Peyer's patch (tissue), 4 donors: ENCODE measurements at regions not wholly inside any gene's neighbourhood (a gene's known extent, or its start where the extent isn't known, plus 50 kb on each side); places are given as distances from the start of the nearest gene placed in this dataset.
"Not testable (repeated sequence)": the region's sequence is repeated elsewhere in the genome, so short reads cannot be mapped to it uniquely, and the experiment has no call there.

Source experiments
- DNase-seq, 3 donors: peaks; one replicate each; pipeline ENCODE4 v3.0.0-alpha.2; 2017 to 2019
- H3K27ac ChIP-seq, 4 donors: fragments of 200-600 bp; sonication (generic); one replicate each; pipeline ENCODE4 v1.5.1; 2016 to 2019
- H3K27me3 ChIP-seq, 2 donors: fragments of 200-600 bp; sonication (generic); one replicate each; pipeline ENCODE4 v1.5.1; 2019
- H3K36me3 ChIP-seq, 3 donors: fragments of 200-600 bp; sonication (generic); one replicate each; pipeline ENCODE4 v1.5.1; 2016 to 2019
- H3K4me1 ChIP-seq, 4 donors: fragments of 200-600 bp; sonication (generic); one replicate each; pipeline ENCODE4 v1.5.1; 2016 to 2019
- H3K4me3 ChIP-seq, 4 donors: fragments of 200-600 bp; sonication (generic); 1 replicate in 3 of 4; 2 replicates in 1 of 4; pipeline ENCODE4 v1.5.1; 2016 to 2019; ENCODE audit warnings: mild to moderate bottlenecking in 1 of 4
- H3K9me3 ChIP-seq, 4 donors: fragments of 200-600 bp; sonication (generic); one replicate each; pipeline ENCODE4 v1.5.1; 2016 to 2019; ENCODE audit warnings: mild to moderate bottlenecking in 1 of 4
- POLR2A ChIP-seq, 2 donors: fragments of 450-650 bp; IDR thresholded peaks; one replicate each; pipeline ENCODE4 v1.5.1; 2017; ENCODE audit warnings: antibody characterized with exemption in 2 of 2, mild to moderate bottlenecking in 2 of 2, moderate library complexity in 2 of 2
- TF ChIP-seq, protein P1 (sequence below), 6 experiments: fragments of 450-650 bp in 4 of 6; fragments of 200-600 bp in 2 of 6; sonication (generic) in 1 of 6; IDR thresholded peaks; one replicate each; pipeline ENCODE4 v1.5.1; 2017 to 2019; ENCODE audit warnings: antibody characterized with exemption in 6 of 6, mild to moderate bottlenecking in 3 of 6, moderate library complexity in 1 of 6

DNA sequence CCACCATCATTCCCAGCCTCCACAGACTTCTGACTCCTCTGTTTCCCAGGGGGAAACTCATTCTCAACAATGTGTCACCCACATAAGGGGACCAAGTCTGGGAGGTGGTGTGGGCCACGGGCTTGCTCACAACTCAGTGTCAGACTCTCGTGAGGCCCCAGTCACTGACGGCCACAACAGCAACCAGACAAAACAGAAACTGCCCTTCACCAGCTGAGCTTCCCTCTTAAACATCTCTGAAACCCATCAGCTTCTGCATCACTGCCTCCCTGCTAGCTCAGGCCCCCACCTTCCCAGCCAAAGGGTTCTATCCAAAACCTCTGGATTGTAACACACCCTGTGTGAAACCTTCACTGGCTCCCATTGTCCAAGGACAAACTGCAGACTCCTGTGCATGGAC, 273.4 kb downstream of the CDK5RAP2 start:
- H3K9me3 ChIP-seq = no peaks in the 10 kb centered on the region
- H3K4me3 ChIP-seq = no peak overlapping the region
- H3K36me3 ChIP-seq = no peaks in the 10 kb centered on the region
- no peaks in the 10 kb centered on the region for H3K4me1 ChIP-seq
- H3K27ac ChIP-seq = no peak overlapping the region
- TF ChIP-seq POLR2A (IDR thresholded peaks at IDR 0.05) = no peak
- TF ChIP-seq, protein P1, sequence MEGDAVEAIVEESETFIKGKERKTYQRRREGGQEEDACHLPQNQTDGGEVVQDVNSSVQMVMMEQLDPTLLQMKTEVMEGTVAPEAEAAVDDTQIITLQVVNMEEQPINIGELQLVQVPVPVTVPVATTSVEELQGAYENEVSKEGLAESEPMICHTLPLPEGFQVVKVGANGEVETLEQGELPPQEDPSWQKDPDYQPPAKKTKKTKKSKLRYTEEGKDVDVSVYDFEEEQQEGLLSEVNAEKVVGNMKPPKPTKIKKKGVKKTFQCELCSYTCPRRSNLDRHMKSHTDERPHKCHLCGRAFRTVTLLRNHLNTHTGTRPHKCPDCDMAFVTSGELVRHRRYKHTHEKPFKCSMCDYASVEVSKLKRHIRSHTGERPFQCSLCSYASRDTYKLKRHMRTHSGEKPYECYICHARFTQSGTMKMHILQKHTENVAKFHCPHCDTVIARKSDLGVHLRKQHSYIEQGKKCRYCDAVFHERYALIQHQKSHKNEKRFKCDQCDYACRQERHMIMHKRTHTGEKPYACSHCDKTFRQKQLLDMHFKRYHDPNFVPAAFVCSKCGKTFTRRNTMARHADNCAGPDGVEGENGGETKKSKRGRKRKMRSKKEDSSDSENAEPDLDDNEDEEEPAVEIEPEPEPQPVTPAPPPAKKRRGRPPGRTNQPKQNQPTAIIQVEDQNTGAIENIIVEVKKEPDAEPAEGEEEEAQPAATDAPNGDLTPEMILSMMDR (IDR thresholded peaks at IDR 0.05) = no peak
- H3K27me3 ChIP-seq = no peaks in the 10 kb centered on the region
- DNase-seq = no peak

DNA sequence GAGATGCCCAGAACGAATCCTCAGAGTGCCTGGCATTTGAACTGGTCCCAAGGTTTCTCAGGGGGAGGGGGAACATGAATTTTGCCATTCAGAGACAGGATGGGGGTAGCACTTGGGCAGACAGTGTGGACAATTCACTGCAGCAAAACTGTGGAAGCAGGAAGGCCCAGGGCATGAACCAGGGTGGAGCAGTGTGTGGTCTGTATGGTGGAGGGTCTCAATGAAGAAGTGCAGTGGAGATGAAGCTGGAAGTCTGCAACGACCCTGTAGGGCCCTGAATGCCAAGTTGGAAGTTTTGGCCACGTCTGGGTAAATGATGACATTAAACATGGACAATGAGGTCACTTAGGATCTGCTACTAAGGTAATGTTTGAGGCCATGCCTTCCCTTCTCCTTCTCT, 273.9 kb downstream of the CDK5RAP2 start:
- no peaks in the 10 kb centered on the region for H3K36me3 ChIP-seq
- no peak for DNase-seq
- TF ChIP-seq, protein P1 (IDR thresholded peaks at IDR 0.05) = no peak
- TF ChIP-seq POLR2A (IDR thresholded peaks at IDR 0.05) = no peak

DNA sequence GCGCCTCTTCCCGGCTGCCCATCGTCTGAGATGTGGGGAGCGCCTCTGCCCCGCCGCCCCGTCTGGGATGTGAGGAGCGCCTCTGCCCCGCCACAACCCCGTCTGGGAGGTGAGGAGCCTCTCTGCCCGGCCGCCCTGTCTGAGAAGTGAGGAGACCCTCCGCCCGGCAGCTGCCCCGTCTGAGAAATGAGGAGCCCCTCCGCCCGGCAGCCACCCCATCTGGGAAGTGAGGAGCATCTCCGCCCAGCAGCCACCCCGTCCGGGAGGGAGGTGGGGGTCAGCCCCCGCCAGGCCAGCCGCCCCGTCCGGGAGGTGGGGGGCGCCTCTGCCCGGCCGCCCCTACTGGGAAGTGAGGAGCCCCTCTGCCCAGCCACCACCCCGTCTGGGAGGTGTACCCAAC, 275.1 kb downstream of the CDK5RAP2 start:
- not testable (repeated sequence) for H3K9me3 ChIP-seq, H3K4me1 ChIP-seq, DNase-seq, H3K4me3 ChIP-seq, H3K27me3 ChIP-seq, H3K36me3 ChIP-seq, H3K27ac ChIP-seq

More for the DNA sequence above, 273.9 kb downstream of the CDK5RAP2 start:
- Histone ChIP-seq H3K27ac (no peak overlapping the region), H3K4me3 (no peak overlapping the region), H3K27me3 (no peaks in the 10 kb centered on the region), H3K4me1 (no peaks in the 10 kb centered on the region), H3K9me3 (no peaks in the 10 kb centered on the region)

DNA sequence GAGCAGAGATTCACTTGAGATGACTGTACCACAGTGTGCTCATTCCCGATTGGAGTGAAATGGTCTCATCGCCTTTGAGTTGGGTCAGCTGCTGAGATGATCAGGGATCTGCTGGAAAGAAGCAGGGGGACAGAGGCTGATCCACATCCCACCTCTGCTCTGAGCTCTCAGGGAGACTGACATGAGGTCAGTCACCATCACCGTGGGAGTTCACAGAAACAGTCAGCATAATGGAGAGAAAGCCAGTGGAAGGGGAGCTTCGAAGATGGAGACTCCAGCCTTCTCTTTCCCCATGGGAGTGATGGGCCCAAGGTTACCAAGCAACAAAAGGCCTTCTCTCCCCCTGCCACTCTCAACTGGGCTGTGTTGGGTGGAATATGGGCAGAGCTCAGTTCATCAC, 276.4 kb downstream of the CDK5RAP2 start:
- DNase-seq = no peak
- no peaks in the 10 kb centered on the region for H3K27me3 ChIP-seq
- no peaks in the 10 kb centered on the region for H3K36me3 ChIP-seq
- no peak overlapping the region for H3K27ac ChIP-seq
- H3K4me1 ChIP-seq = no peaks in the 10 kb centered on the region
- TF ChIP-seq, protein P1 (IDR thresholded peaks at IDR 0.05) = no peak
- TF ChIP-seq POLR2A (IDR thresholded peaks at IDR 0.05) = no peak
- no peak overlapping the region for H3K4me3 ChIP-seq
- no peaks in the 10 kb centered on the region for H3K9me3 ChIP-seq

DNA sequence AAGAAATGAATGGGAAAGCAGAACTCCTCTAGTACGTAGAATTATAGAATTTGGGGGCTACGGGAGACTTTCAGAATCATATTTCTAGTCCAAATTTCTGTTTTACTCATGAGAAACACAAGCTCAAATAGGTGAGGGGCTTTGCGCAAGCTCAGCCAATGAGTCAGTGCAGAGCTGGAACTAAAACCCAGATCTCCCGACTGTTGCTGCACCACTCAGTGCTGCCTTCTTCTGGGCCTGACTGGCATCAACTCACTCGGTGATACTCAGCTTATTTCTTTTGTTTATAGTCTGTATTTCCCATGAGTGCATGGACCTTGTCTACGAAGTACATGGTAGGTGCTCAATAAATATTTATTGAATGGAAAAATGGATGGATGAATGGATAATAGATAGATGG, 280.2 kb downstream of the CDK5RAP2 start:
- H3K9me3 ChIP-seq = no peaks in the 10 kb centered on the region
- no peak overlapping the region for H3K4me3 ChIP-seq
- H3K27ac ChIP-seq = no peak overlapping the region
- TF ChIP-seq, protein P1 (IDR thresholded peaks at IDR 0.05) = no peak
- TF ChIP-seq POLR2A (IDR thresholded peaks at IDR 0.05) = no peak
- DNase-seq = no peak
- no peaks in the 10 kb centered on the region for H3K4me1 ChIP-seq
- no peaks in the 10 kb centered on the region for H3K27me3 ChIP-seq
- H3K36me3 ChIP-seq = no peaks in the 10 kb centered on the region

DNA sequence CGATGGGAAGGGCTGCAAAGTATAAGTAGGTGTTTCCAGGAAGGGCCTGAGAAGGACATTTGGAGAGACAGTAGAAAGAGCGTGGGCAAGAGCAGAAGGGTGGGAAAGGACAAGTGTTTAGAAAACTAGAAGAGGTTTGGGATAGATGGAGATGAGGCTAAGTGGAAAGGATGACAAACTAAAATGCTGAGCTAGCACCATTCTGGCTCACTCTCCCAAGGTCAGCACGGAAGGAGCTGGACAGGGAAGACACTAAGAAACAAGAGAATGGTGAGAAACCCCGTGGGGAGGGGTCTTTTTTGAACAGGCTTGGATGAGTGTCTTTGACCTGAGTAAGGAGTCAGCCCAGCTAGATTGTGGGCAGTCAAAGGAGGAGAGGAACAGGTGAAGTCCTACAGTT, 286.0 kb downstream of the CDK5RAP2 start:
- Histone ChIP-seq H3K4me1 (no peaks in the 10 kb centered on the region), H3K27me3 (no peaks in the 10 kb centered on the region), H3K27ac (no peak overlapping the region), H3K9me3 (no peaks in the 10 kb centered on the region), H3K4me3 (no peak overlapping the region), H3K36me3 (no peaks in the 10 kb centered on the region)
- TF ChIP-seq, protein P1 (IDR thresholded peaks at IDR 0.05) = no peak
- TF ChIP-seq POLR2A (IDR thresholded peaks at IDR 0.05) = no peak
- DNase-seq = no peak
